HEK293 (cell line): ENCODE measurements at regions not wholly inside any gene's neighbourhood (a gene's known extent, or its start where the extent isn't known, plus 50 kb on each side); places are given as distances from the start of the nearest gene placed in this dataset.
A peak's percentile ranks its signal among the peaks of the same experiment; 100 is the strongest.

Experiments
- HIC1 ChIP-seq: fragments of 450-650 bp; formaldehyde crosslinking; IDR thresholded peaks from 2 replicates; pipeline ENCODE4 v1.5.1; 2016; ENCODE audit warnings: missing biosample characterization, missing genetic modification characterization
- KLF7 ChIP-seq: fragments of 450-650 bp; formaldehyde crosslinking; IDR thresholded peaks from 2 replicates; pipeline ENCODE4 v1.5.1; 2016; ENCODE audit warnings: missing biosample characterization, missing genetic modification characterization, borderline replicate concordance
- PRDM1 ChIP-seq: fragments of 450-650 bp; formaldehyde crosslinking; IDR thresholded peaks from 2 replicates; pipeline ENCODE4; 2016; ENCODE audit warnings: missing biosample characterization, missing genetic modification characterization
- ZBTB49 ChIP-seq: fragments of 450-650 bp; formaldehyde crosslinking; IDR thresholded peaks from 2 replicates; pipeline ENCODE4 v1.5.1; 2016; ENCODE audit warnings: missing biosample characterization, missing genetic modification characterization, low read depth
- ZNF155 ChIP-seq: fragments of 450-650 bp; formaldehyde crosslinking; IDR thresholded peaks from 2 replicates; pipeline ENCODE4 v1.5.1; 2016; ENCODE audit warnings: missing biosample characterization, missing genetic modification characterization
- ZNF19 ChIP-seq: fragments of 450-650 bp; formaldehyde crosslinking; IDR thresholded peaks from 2 replicates; pipeline ENCODE4; 2016; ENCODE audit warnings: missing biosample characterization, missing genetic modification characterization, low read depth
- ZNF202 ChIP-seq: fragments of 450-650 bp; formaldehyde crosslinking; IDR thresholded peaks from 2 replicates; pipeline ENCODE4 v1.5.1; 2016; ENCODE audit warnings: missing biosample characterization, missing genetic modification characterization, borderline replicate concordance
- ZNF239 ChIP-seq: fragments of 450-650 bp; formaldehyde crosslinking; IDR thresholded peaks from 2 replicates; pipeline ENCODE4 v1.5.1; 2016; ENCODE audit warnings: missing biosample characterization, missing genetic modification characterization
- ZNF280D ChIP-seq: fragments of 450-650 bp; formaldehyde crosslinking; IDR thresholded peaks from 2 replicates; pipeline ENCODE4 v1.5.1; 2016; ENCODE audit warnings: missing biosample characterization, missing genetic modification characterization
- ZNF292 ChIP-seq: fragments of 450-650 bp; formaldehyde crosslinking; IDR thresholded peaks from 2 replicates; pipeline ENCODE4 v1.5.1; 2016; ENCODE audit warnings: low read depth, missing biosample characterization, missing genetic modification characterization, borderline replicate concordance
- ZNF335 ChIP-seq: fragments of 450-650 bp; formaldehyde crosslinking; conservative IDR thresholded peaks from 2 replicates; pipeline ENCODE4 v1.5.1; 2016; ENCODE audit warnings: missing biosample characterization, missing genetic modification characterization
- ZNF341 ChIP-seq: fragments of 450-650 bp; formaldehyde crosslinking; IDR thresholded peaks from 2 replicates; pipeline ENCODE4; 2016; ENCODE audit warnings: low read depth, missing biosample characterization, missing genetic modification characterization
- ZNF362 ChIP-seq: fragments of 450-650 bp; formaldehyde crosslinking; IDR thresholded peaks from 2 replicates; pipeline ENCODE4 v1.5.1; 2016; ENCODE audit warnings: missing biosample characterization, missing genetic modification characterization
- ZNF366 ChIP-seq: fragments of 450-650 bp; formaldehyde crosslinking; conservative IDR thresholded peaks from 2 replicates; pipeline ENCODE4 v1.5.1; 2016; ENCODE audit warnings: missing biosample characterization, missing genetic modification characterization
- ZNF423 ChIP-seq: fragments of 450-650 bp; formaldehyde crosslinking; IDR thresholded peaks from 2 replicates; pipeline ENCODE4 v1.5.1; 2016; ENCODE audit warnings: missing biosample characterization, missing genetic modification characterization
- ZNF518A ChIP-seq: fragments of 450-650 bp; formaldehyde crosslinking; conservative IDR thresholded peaks from 2 replicates; pipeline ENCODE4 v1.5.1; 2016; ENCODE audit warnings: low read depth, missing biosample characterization, missing genetic modification characterization
- ZNF639 ChIP-seq: fragments of 450-650 bp; formaldehyde crosslinking; IDR thresholded peaks from 2 replicates; pipeline ENCODE4 v1.5.1; 2016; ENCODE audit warnings: missing biosample characterization, missing genetic modification characterization
- ZNF664 ChIP-seq: fragments of 450-650 bp; formaldehyde crosslinking; IDR thresholded peaks from 2 replicates; pipeline ENCODE4 v1.5.1; 2016; ENCODE audit warnings: missing biosample characterization, missing genetic modification characterization
- ZNF704 ChIP-seq: fragments of 450-650 bp; formaldehyde crosslinking; IDR thresholded peaks from 2 replicates; pipeline ENCODE4 v1.5.1; 2016; ENCODE audit warnings: missing biosample characterization, missing genetic modification characterization
- ZNF843 ChIP-seq: fragments of 450-650 bp; formaldehyde crosslinking; IDR thresholded peaks from 2 replicates; pipeline ENCODE4 v1.5.1; 2016; ENCODE audit warnings: missing biosample characterization, missing genetic modification characterization

GRCh38 chrX:115968436-115969252 lies 201.9 kb upstream of the AGTR2 start (continued):
- TF ChIP-seq ZNF362 (tag by site-specific recombination) (no peak), KLF7 (tag by site-specific recombination) (no peak), ZNF335 (tag by site-specific recombination) (peak; percentile 92), HIC1 (no peak), ZNF239 (tag by site-specific recombination) (no peak), ZNF341 (tag by site-specific recombination) (peak; percentile 76), ZNF155 (no peak), ZNF423 (tag by site-specific recombination) (no peak), PRDM1 (tag by site-specific recombination) (no peak), ZBTB49 (tag by site-specific recombination) (no peak), ZNF518A (tag by site-specific recombination) (0 out of 2 replicates have a peak, but pooled peaks have one; percentile 20), ZNF19 (tag by site-specific recombination) (no peak), ZNF202 (tag by site-specific recombination) (no peak), ZNF292 (no peak), ZNF704 (no peak), ZNF664 (tag by site-specific recombination) (no peak), ZNF366 (peak; percentile 78), ZNF280D (tag by site-specific recombination) (no peak), ZNF843 (no peak), ZNF639 (tag by site-specific recombination) (no peak)
